ENCODE measurements at regions not wholly inside any gene's neighbourhood (a gene's known extent, or its start where the extent isn't known, plus 50 kb on each side); places are given as distances from the start of the nearest gene placed in this dataset.

GRCh38 chr9:109574061-109574882, 76.2 kb upstream of the PTPN3 start:
- H3K4me1 ChIP-seq (ENCODE audit: control insufficient read depth in 1 of 2, insufficient read depth in 2 of 2, low read length in 2 of 2): no peaks in the 10 kb centered on the region
- no peak overlapping the region for H3K4me3 ChIP-seq (ENCODE audit: low read depth in 1 of 2, low read length in 2 of 2)
- H3K9me3 ChIP-seq (ENCODE audit: control insufficient read depth in 1 of 2, low read length in 2 of 2): no peaks in the 10 kb centered on the region
- no peak overlapping the region for H3K27ac ChIP-seq (ENCODE audit: low read length)
- H3K27me3 ChIP-seq (ENCODE audit: low read depth, low read length): no peaks in the 10 kb centered on the region
- no peaks in the 10 kb centered on the region for H3K36me3 ChIP-seq (ENCODE audit: control insufficient read depth in 1 of 2, insufficient read depth in 2 of 2, low read length in 2 of 2)

DNA sequence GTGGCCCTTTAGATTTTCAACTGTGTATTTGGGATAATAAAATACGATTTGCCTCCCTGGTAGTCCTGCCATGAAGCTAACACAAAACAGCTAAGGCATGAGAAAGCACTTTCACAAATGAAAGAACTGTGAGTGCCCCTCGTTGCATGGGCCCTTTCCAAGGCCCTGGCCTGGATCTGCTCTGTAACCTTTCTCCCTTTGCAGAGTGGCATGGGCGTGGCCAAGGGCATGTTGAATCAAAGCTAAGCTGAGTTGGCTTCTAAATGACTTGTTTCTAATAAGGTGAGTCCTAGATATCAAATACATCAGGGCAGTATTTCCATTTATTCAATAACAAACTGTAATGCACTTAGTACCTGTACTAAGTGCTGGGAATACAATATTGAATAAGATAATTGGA, 78.7 kb upstream of the PTPN3 start:
- no peaks in the 10 kb centered on the region for H3K27me3 ChIP-seq (ENCODE audit: low read depth, low read length)
- no peak overlapping the region for H3K27ac ChIP-seq (ENCODE audit: low read length)
- H3K4me1 ChIP-seq (ENCODE audit: control insufficient read depth in 1 of 2, insufficient read depth in 2 of 2, low read length in 2 of 2): no peaks in the 10 kb centered on the region
- H3K4me3 ChIP-seq (ENCODE audit: low read depth in 1 of 2, low read length in 2 of 2): no peak overlapping the region
- H3K9me3 ChIP-seq (ENCODE audit: control insufficient read depth in 1 of 2, low read length in 2 of 2): no peaks in the 10 kb centered on the region
- no peaks in the 10 kb centered on the region for H3K36me3 ChIP-seq (ENCODE audit: control insufficient read depth in 1 of 2, insufficient read depth in 2 of 2, low read length in 2 of 2)

GRCh38 chr9:109579191-109579948, 81.3 kb upstream of the PTPN3 start:
- no peaks in the 10 kb centered on the region for H3K4me1 ChIP-seq (ENCODE audit: control insufficient read depth in 1 of 2, insufficient read depth in 2 of 2, low read length in 2 of 2)
- no peak overlapping the region for H3K27ac ChIP-seq (ENCODE audit: low read length)

GRCh38 chr9:109582386-109582785, 84.3 kb upstream of the PTPN3 start:
- no peaks in the 10 kb centered on the region for H3K27me3 ChIP-seq (ENCODE audit: low read depth, low read length)
- H3K4me1 ChIP-seq (ENCODE audit: control insufficient read depth in 1 of 2, insufficient read depth in 2 of 2, low read length in 2 of 2): no peaks in the 10 kb centered on the region
- H3K27ac ChIP-seq (ENCODE audit: low read length): no peak overlapping the region
- H3K9me3 ChIP-seq (ENCODE audit: control insufficient read depth in 1 of 2, low read length in 2 of 2): no peaks in the 10 kb centered on the region
- H3K4me3 ChIP-seq (ENCODE audit: low read depth in 1 of 2, low read length in 2 of 2): no peak overlapping the region
- H3K36me3 ChIP-seq (ENCODE audit: control insufficient read depth in 1 of 2, insufficient read depth in 2 of 2, low read length in 2 of 2): no peaks in the 10 kb centered on the region

More at GRCh38 chr9:109579191-109579948, 81.3 kb upstream of the PTPN3 start:
- Histone ChIP-seq H3K4me3 (ENCODE audit: low read depth in 1 of 2, low read length in 2 of 2) (no peak overlapping the region), H3K27me3 (ENCODE audit: low read depth, low read length) (no peaks in the 10 kb centered on the region), H3K9me3 (ENCODE audit: control insufficient read depth in 1 of 2, low read length in 2 of 2) (no peaks in the 10 kb centered on the region), H3K36me3 (ENCODE audit: control insufficient read depth in 1 of 2, insufficient read depth in 2 of 2, low read length in 2 of 2) (no peaks in the 10 kb centered on the region)

GRCh38 chr9:109584205-109584604, 86.1 kb upstream of the PTPN3 start:
- no peaks in the 10 kb centered on the region for H3K27me3 ChIP-seq (ENCODE audit: low read depth, low read length)
- H3K9me3 ChIP-seq (ENCODE audit: control insufficient read depth in 1 of 2, low read length in 2 of 2): peaks cover 0 to 1% of the 10 kb centered on the region in 2 donors
- H3K4me3 ChIP-seq (ENCODE audit: low read depth in 1 of 2, low read length in 2 of 2): no peak overlapping the region
- H3K36me3 ChIP-seq (ENCODE audit: control insufficient read depth in 1 of 2, insufficient read depth in 2 of 2, low read length in 2 of 2): no peaks in the 10 kb centered on the region
- no peaks in the 10 kb centered on the region for H3K4me1 ChIP-seq (ENCODE audit: control insufficient read depth in 1 of 2, insufficient read depth in 2 of 2, low read length in 2 of 2)
- H3K27ac ChIP-seq (ENCODE audit: low read length): no peak overlapping the region

- H3K4me3 ChIP-seq (ENCODE audit: low read depth in 1 of 2, low read length in 2 of 2): no peak overlapping the region
- H3K9me3 ChIP-seq (ENCODE audit: control insufficient read depth in 1 of 2, low read length in 2 of 2): peaks cover 0 to 4% of the 10 kb centered on the region in 2 donors
- no peaks in the 10 kb centered on the region for H3K36me3 ChIP-seq (ENCODE audit: control insufficient read depth in 1 of 2, insufficient read depth in 2 of 2, low read length in 2 of 2)
- H3K27me3 ChIP-seq (ENCODE audit: low read depth, low read length): no peaks in the 10 kb centered on the region
- H3K27ac ChIP-seq (ENCODE audit: low read length): no peak overlapping the region
- H3K4me1 ChIP-seq (ENCODE audit: control insufficient read depth in 1 of 2, insufficient read depth in 2 of 2, low read length in 2 of 2): no peaks in the 10 kb centered on the region
Measured at GRCh38 chr9:109585796-109586195, 87.7 kb upstream of the PTPN3 start.

DNA sequence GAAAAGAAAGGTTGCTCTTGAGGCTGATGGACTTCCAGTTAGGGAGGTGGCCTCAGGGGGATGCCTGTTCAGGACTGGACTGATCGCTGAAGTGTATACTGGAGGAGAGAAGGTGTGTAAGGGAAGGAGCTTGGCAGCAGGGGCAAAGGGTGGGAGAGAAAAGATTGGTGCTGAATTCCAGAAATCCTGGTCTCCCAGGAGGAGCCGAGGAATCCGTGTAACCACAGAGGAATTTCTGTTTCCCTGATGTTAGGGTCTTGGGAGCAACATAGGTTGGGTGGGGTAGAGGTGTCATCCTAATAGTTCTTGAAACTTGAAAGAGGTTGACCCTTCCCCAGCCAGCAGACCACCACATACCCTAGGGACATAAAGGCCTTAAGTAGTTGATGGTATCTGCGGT, 88.9 kb upstream of the PTPN3 start:
- no peaks in the 10 kb centered on the region for H3K36me3 ChIP-seq (ENCODE audit: control insufficient read depth in 1 of 2, insufficient read depth in 2 of 2, low read length in 2 of 2)

GRCh38 chr9:109588415-109588814, 90.3 kb upstream of the PTPN3 start:
- H3K27ac ChIP-seq (ENCODE audit: low read length): no peak overlapping the region
- peaks cover 0 to 4% of the 10 kb centered on the region in 2 donors for H3K9me3 ChIP-seq (ENCODE audit: control insufficient read depth in 1 of 2, low read length in 2 of 2)

More for the DNA sequence above, 88.9 kb upstream of the PTPN3 start:
- no peak overlapping the region for H3K4me3 ChIP-seq (ENCODE audit: low read depth in 1 of 2, low read length in 2 of 2)
- no peaks in the 10 kb centered on the region for H3K4me1 ChIP-seq (ENCODE audit: control insufficient read depth in 1 of 2, insufficient read depth in 2 of 2, low read length in 2 of 2)
- H3K27me3 ChIP-seq (ENCODE audit: low read depth, low read length): no peaks in the 10 kb centered on the region
- no peak overlapping the region for H3K27ac ChIP-seq (ENCODE audit: low read length)
- peaks cover 0 to 4% of the 10 kb centered on the region in 2 donors for H3K9me3 ChIP-seq (ENCODE audit: control insufficient read depth in 1 of 2, low read length in 2 of 2)

DNA sequence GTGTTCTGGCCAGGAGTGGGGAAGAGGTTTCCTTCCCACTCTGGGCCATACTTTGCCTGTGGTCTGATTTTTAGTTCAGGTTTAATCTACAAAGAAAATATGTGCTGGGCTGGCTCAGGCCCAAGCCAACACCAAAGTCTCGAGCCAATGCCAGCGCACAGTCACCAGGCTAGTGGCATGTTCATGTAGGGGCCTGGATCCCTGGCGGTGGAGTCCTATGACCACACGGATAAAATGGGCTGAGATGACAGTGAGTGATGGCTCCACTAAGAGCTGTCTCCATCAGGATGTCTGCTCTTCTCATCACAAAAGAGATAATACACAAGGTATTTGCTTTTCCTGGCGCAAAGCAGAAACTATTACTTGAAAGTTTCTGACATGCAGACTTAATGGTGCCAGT, 92.9 kb upstream of the PTPN3 start:
- Histone ChIP-seq H3K4me1 (ENCODE audit: control insufficient read depth in 1 of 2, insufficient read depth in 2 of 2, low read length in 2 of 2) (no peaks in the 10 kb centered on the region), H3K36me3 (ENCODE audit: control insufficient read depth in 1 of 2, insufficient read depth in 2 of 2, low read length in 2 of 2) (no peaks in the 10 kb centered on the region), H3K27me3 (ENCODE audit: low read depth, low read length) (no peaks in the 10 kb centered on the region), H3K9me3 (ENCODE audit: control insufficient read depth in 1 of 2, low read length in 2 of 2) (peaks cover 0 to 4% of the 10 kb centered on the region in 2 donors), H3K4me3 (ENCODE audit: low read depth in 1 of 2, low read length in 2 of 2) (no peak overlapping the region), H3K27ac (ENCODE audit: low read length) (no peak overlapping the region)

More at GRCh38 chr9:109588415-109588814, 90.3 kb upstream of the PTPN3 start:
- no peaks in the 10 kb centered on the region for H3K36me3 ChIP-seq (ENCODE audit: control insufficient read depth in 1 of 2, insufficient read depth in 2 of 2, low read length in 2 of 2)
- H3K27me3 ChIP-seq (ENCODE audit: low read depth, low read length): no peaks in the 10 kb centered on the region
- H3K4me1 ChIP-seq (ENCODE audit: control insufficient read depth in 1 of 2, insufficient read depth in 2 of 2, low read length in 2 of 2): no peaks in the 10 kb centered on the region
- no peak overlapping the region for H3K4me3 ChIP-seq (ENCODE audit: low read depth in 1 of 2, low read length in 2 of 2)

DNA sequence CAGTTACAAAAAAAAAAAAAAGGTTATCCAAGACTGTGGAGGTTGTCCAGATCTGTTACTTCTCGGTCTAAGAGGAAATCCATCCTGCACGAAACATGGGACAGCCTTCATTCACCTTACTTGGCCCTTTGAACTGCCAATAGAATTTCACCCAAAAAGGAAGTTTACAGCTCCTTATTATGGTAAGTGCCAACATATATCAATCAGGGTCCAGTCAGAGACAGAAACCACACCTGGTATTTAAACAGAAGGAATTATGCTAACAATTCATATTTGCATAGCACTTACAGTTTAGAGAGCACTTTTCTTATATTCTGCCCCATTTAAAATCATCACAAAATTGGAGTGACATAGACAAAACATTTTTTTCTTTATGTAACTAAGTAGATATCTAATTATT, 93.6 kb upstream of the PTPN3 start:
- Histone ChIP-seq H3K4me3 (ENCODE audit: low read depth in 1 of 2, low read length in 2 of 2) (no peak overlapping the region), H3K4me1 (ENCODE audit: control insufficient read depth in 1 of 2, insufficient read depth in 2 of 2, low read length in 2 of 2) (no peaks in the 10 kb centered on the region)

GRCh38 chr9:109593612-109594011, 95.5 kb upstream of the PTPN3 start:
- H3K4me1 ChIP-seq (ENCODE audit: control insufficient read depth in 1 of 2, insufficient read depth in 2 of 2, low read length in 2 of 2): no peaks in the 10 kb centered on the region
- no peaks in the 10 kb centered on the region for H3K27me3 ChIP-seq (ENCODE audit: low read depth, low read length)
- H3K4me3 ChIP-seq (ENCODE audit: low read depth in 1 of 2, low read length in 2 of 2): no peak overlapping the region
- H3K9me3 ChIP-seq (ENCODE audit: control insufficient read depth in 1 of 2, low read length in 2 of 2): peaks cover 0 to 4% of the 10 kb centered on the region in 2 donors
- H3K27ac ChIP-seq (ENCODE audit: low read length): no peak overlapping the region
- no peaks in the 10 kb centered on the region for H3K36me3 ChIP-seq (ENCODE audit: control insufficient read depth in 1 of 2, insufficient read depth in 2 of 2, low read length in 2 of 2)

More for the DNA sequence above, 93.6 kb upstream of the PTPN3 start:
- Histone ChIP-seq H3K36me3 (ENCODE audit: control insufficient read depth in 1 of 2, insufficient read depth in 2 of 2, low read length in 2 of 2) (no peaks in the 10 kb centered on the region), H3K27me3 (ENCODE audit: low read depth, low read length) (no peaks in the 10 kb centered on the region), H3K27ac (ENCODE audit: low read length) (no peak overlapping the region), H3K9me3 (ENCODE audit: control insufficient read depth in 1 of 2, low read length in 2 of 2) (peaks cover 0 to 4% of the 10 kb centered on the region in 2 donors)
